ENCODE measurements at regions not wholly inside any gene's neighbourhood (a gene's known extent, or its start where the extent isn't known, plus 50 kb on each side); places are given as distances from the start of the nearest gene placed in this dataset.
"Not testable (repeated sequence)": the region's sequence is repeated elsewhere in the genome, so short reads cannot be mapped to it uniquely, and the experiment has no call there.

DNA sequence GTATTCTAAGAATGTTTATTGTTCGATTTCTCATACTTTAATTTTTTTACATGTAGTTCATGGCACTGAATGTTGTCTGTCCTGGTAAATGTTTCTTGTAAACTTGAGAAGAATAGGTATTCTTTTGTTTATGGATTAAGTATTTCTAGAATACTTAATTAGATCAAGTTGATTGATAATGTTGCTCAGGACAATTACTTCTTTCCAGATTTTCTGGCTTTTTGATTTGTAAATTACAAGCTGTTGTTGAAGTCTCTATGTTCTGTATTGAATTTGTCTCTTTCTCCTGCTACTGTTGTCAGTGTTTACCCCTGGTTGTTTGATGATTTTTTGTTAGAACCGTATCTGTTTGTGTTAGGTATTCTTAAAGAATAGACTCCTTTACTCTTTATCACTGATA, 1720.9 kb upstream of the AGA start:
- no peaks in the 10 kb centered on the region for H3K27me3 ChIP-seq
- no peak overlapping the region for H3K27ac ChIP-seq
- H3K9me3 ChIP-seq: no peaks in the 10 kb centered on the region
- H3K4me1 ChIP-seq (ENCODE audit: control insufficient read depth in 1 of 2, insufficient read depth in 1 of 2, low read depth in 1 of 2, low read length in 1 of 2): no peaks in the 10 kb centered on the region
- H3K36me3 ChIP-seq: no peaks in the 10 kb centered on the region
- TF ChIP-seq, protein P1, sequence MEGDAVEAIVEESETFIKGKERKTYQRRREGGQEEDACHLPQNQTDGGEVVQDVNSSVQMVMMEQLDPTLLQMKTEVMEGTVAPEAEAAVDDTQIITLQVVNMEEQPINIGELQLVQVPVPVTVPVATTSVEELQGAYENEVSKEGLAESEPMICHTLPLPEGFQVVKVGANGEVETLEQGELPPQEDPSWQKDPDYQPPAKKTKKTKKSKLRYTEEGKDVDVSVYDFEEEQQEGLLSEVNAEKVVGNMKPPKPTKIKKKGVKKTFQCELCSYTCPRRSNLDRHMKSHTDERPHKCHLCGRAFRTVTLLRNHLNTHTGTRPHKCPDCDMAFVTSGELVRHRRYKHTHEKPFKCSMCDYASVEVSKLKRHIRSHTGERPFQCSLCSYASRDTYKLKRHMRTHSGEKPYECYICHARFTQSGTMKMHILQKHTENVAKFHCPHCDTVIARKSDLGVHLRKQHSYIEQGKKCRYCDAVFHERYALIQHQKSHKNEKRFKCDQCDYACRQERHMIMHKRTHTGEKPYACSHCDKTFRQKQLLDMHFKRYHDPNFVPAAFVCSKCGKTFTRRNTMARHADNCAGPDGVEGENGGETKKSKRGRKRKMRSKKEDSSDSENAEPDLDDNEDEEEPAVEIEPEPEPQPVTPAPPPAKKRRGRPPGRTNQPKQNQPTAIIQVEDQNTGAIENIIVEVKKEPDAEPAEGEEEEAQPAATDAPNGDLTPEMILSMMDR (IDR thresholded peaks at IDR 0.05): no peak
- no peak overlapping the region for H3K4me3 ChIP-seq (ENCODE audit: low read depth in 1 of 2, low read length in 1 of 2)

DNA sequence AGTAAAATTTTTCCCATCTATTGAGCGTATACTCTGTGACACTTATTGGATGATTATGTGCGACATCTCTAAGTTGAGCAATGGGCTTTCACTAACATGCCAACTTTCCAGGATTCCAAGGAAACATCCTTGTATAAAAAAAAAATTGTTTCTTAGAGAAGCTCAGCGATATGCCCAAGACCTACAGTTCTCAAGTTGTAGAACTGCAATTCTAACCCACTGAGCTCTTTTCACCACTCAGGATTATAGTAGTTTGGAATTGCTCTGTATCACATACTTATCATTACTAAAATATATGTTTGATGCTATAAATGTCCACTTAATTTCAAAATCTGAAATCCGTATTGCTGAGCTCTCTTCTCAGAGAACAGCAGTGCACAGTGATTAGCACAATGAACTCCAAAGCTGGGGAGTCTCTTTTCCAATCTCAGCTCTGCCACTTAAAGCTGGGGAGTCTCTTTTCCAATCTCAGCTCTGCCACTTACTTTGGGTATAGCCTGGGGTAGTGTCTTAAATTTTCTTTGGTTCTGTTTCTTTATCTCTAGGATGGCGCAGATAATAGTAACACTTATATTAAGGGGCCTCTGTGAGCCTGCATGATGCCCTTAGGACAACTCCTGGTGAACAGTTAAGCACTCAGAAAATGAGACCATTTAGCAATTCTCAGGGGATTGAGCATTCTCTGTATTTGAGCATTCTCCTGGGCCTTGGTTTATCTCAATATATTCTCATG, 1722.2 kb upstream of the AGA start:
- H3K27ac ChIP-seq: no peak overlapping the region
- TF ChIP-seq, protein P1 (IDR thresholded peaks at IDR 0.05): no peak
- no peak overlapping the region for H3K4me3 ChIP-seq (ENCODE audit: low read depth in 1 of 2, low read length in 1 of 2)
- H3K27me3 ChIP-seq: no peaks in the 10 kb centered on the region
- H3K36me3 ChIP-seq: no peaks in the 10 kb centered on the region
- no peaks in the 10 kb centered on the region for H3K9me3 ChIP-seq
- no peaks in the 10 kb centered on the region for H3K4me1 ChIP-seq (ENCODE audit: control insufficient read depth in 1 of 2, insufficient read depth in 1 of 2, low read depth in 1 of 2, low read length in 1 of 2)

DNA sequence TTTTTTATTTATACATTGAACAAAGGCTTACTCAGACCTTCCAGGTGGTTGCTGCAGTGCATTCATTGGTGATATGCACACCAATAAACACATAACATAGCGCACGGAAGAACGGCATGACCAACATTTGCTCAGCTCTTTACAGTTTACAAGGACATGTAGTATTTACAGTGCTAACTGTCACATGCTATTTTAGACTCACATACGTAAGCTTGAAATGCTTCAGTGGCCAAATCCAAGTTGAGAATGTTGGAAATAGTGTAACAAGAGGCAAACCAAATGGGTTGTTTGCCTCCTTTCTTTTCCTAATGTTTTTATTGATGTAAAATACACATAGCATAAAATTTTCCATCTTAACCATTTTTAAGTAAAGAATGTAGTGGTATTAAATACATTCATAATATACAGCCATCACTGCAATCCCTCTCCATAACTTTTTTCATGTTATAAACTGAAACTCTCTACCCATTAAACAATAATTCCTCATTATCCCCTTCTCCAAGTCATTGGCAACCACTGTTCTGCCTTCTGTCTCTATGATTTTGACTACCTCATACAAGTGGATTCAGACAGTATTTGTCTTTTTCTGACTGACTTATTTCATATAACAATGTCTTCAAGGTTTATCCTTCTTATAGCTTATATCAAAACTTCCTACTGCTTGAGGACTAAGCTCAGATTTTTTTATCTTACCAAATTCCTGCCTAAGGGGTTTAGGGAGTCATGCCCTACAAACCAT, 1722.9 kb upstream of the AGA start:
- Histone ChIP-seq H3K27me3 (no peaks in the 10 kb centered on the region), H3K9me3 (no peaks in the 10 kb centered on the region), H3K4me1 (ENCODE audit: control insufficient read depth in 1 of 2, insufficient read depth in 1 of 2, low read depth in 1 of 2, low read length in 1 of 2) (no peaks in the 10 kb centered on the region), H3K27ac (no peak overlapping the region), H3K4me3 (ENCODE audit: low read depth in 1 of 2, low read length in 1 of 2) (no peak overlapping the region), H3K36me3 (no peaks in the 10 kb centered on the region)
- TF ChIP-seq, protein P1 (IDR thresholded peaks at IDR 0.05): no peak

DNA sequence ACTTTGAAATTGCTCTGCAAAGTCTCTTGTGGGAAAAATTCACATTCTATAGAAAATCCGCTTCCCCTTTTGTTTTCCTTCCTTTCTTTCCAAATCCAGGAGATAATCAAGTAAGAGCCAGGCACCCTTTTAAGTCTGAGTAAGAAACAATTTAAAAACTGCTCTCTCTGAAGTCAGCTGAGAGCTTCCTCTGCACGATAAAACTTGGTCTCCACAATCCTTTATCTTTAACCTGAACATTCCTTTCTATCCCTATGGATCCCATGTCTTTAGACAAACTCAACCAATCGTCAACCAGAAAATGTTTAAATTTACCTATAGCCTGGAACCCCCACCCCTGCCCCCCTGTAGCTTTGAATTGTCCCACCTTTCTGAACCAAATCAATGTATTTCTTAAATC, 1723.6 kb upstream of the AGA start:
- no peaks in the 10 kb centered on the region for H3K9me3 ChIP-seq
- H3K27ac ChIP-seq: no peak overlapping the region
- TF ChIP-seq, protein P1 (IDR thresholded peaks at IDR 0.05): no peak
- no peaks in the 10 kb centered on the region for H3K27me3 ChIP-seq
- H3K36me3 ChIP-seq: no peaks in the 10 kb centered on the region
- no peak overlapping the region for H3K4me3 ChIP-seq (ENCODE audit: low read depth in 1 of 2, low read length in 1 of 2)
- H3K4me1 ChIP-seq (ENCODE audit: control insufficient read depth in 1 of 2, insufficient read depth in 1 of 2, low read depth in 1 of 2, low read length in 1 of 2): no peaks in the 10 kb centered on the region

DNA sequence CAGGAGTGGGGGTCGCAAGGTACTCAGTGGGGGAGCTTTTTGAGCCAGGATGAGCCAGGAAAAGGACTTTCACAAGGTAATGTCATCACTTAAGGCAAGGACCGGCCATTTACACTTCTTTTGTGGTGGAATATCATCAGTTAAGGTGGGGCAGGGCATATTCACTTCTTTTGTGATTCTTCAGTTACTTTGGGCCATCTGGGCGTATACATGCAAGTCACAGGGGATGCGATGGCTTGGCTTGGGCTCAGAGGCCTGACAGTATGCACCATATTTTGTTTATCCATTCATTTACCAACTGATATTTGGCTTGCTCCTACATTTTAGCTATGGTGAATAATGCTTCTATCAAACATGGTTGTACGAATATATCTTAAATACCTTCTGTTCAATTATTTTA, 1728.1 kb upstream of the AGA start:
- not testable (repeated sequence) for H3K36me3 ChIP-seq; H3K27me3 ChIP-seq; H3K4me3 ChIP-seq (ENCODE audit: low read depth in 1 of 2, low read length in 1 of 2); H3K4me1 ChIP-seq (ENCODE audit: control insufficient read depth in 1 of 2, insufficient read depth in 1 of 2, low read depth in 1 of 2, low read length in 1 of 2); H3K9me3 ChIP-seq; H3K27ac ChIP-seq

DNA sequence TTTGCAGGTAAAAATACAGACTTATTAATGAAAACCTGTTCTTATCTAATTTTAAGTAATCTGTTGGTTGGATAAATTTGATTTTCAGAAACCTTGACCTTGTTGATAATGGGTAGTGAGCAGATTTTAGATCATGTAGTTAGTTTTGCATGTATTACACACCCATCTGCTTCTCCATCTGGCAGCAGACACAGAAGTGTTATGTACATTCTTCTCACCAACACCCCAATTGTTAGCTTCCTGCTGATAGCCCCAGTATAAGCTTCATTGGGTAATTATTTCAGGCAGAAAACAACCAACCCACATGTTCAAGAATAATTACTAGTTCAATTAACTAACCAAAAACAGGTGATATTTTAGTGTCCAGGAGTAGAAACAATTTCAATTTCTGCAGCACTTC, 1740.5 kb upstream of the AGA start:
- Histone ChIP-seq H3K4me3 (ENCODE audit: low read depth in 1 of 2, low read length in 1 of 2) (no peak overlapping the region), H3K36me3 (no peaks in the 10 kb centered on the region), H3K9me3 (no peaks in the 10 kb centered on the region), H3K27me3 (no peaks in the 10 kb centered on the region), H3K4me1 (ENCODE audit: control insufficient read depth in 1 of 2, insufficient read depth in 1 of 2, low read depth in 1 of 2, low read length in 1 of 2) (no peaks in the 10 kb centered on the region), H3K27ac (no peak overlapping the region)
- TF ChIP-seq, protein P1 (IDR thresholded peaks at IDR 0.05): no peak
